Suprapubic skin (tissue), 4 donors: ENCODE measurements at regions not wholly inside any gene's neighbourhood (a gene's known extent, or its start where the extent isn't known, plus 50 kb on each side); places are given as distances from the start of the nearest gene placed in this dataset.

Experiments
- DNase-seq, 2 donors: peaks; one replicate each; pipeline ENCODE4 v3.0.0-alpha.2; 2019; ENCODE audit warnings: low spot score in 2 of 2
- H3K27ac ChIP-seq: fragments of 200-600 bp; sonication (generic); one replicate; pipeline ENCODE4 v1.5.1; 2019
- H3K27me3 ChIP-seq: fragments of 200-600 bp; sonication (generic); one replicate; pipeline ENCODE4 v1.5.1; 2019
- H3K36me3 ChIP-seq: fragments of 200-600 bp; sonication (generic); one replicate; pipeline ENCODE4 v1.5.1; 2019
- H3K4me1 ChIP-seq: fragments of 200-600 bp; sonication (generic); one replicate; pipeline ENCODE4 v1.5.1; 2019
- H3K4me3 ChIP-seq: fragments of 200-600 bp; sonication (generic); one replicate; pipeline ENCODE4 v1.5.1; 2019; ENCODE audit warnings: mild to moderate bottlenecking
- H3K9me3 ChIP-seq: fragments of 200-600 bp; sonication (generic); one replicate; pipeline ENCODE4 v1.5.1; 2019
- EP300 ChIP-seq: sonication (generic); formaldehyde crosslinking; IDR thresholded peaks from one replicate; pipeline ENCODE4 v1.6.1; 2017; ENCODE audit warnings: antibody characterized with exemption
- POLR2A ChIP-seq, 2 donors: fragments of 450-650 bp; IDR thresholded peaks; one replicate each; pipeline ENCODE4 v1.6.1; 2017; ENCODE audit warnings: antibody characterized with exemption in 2 of 2, mild to moderate bottlenecking in 2 of 2, moderate library complexity in 2 of 2
- POLR2AphosphoS5 ChIP-seq, 3 donors: sonication (generic); formaldehyde crosslinking; IDR thresholded peaks; one replicate each; pipeline ENCODE4 v1.6.1; 2017; ENCODE audit warnings: antibody characterized with exemption in 3 of 3
- WGBS: methylation state at CpG from one replicate; pipeline ENCODE4 v1.1.5; 2018; 5-methylcytosine and 5-hydroxymethylcytosine counted together
- TF ChIP-seq, protein P1 (sequence below), 2 donors: fragments of 200-600 bp in 1 of 2; fragments of 450-650 bp in 1 of 2; sonication (generic) in 1 of 2; IDR thresholded peaks; one replicate each; pipeline ENCODE4 v1.5.1; 2016 to 2019; ENCODE audit warnings: antibody characterized with exemption in 2 of 2, mild to moderate bottlenecking in 1 of 2, moderate library complexity in 1 of 2

GRCh38 chr16:7085776-7086175 is 246.9 kb upstream of the RBFOX1 start:
- no peak overlapping the region for H3K27ac ChIP-seq
- H3K27me3 ChIP-seq, result peaks cover 5% of the 10 kb centered on the region
- 77% methylated on average over 4 of the region's 4 CpGs for WGBS

DNA sequence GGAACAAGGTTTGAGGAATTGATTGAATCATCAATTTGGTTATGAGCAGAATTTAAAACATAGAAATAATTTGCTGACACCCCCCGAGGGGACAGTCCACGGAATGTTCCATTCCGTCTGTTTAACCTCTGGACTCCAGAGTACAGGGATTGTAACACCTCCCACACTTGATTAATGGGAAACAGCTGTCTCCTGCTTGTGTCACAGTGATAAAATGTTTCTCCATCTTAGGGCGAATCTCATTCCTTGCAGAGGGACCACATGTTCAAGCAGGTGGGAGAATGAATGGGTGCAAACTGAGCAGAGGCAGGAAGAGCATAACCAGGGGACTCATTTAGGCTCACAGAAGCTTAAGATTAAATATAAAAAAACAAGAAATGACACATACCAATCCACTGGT is 249.5 kb upstream of the RBFOX1 start:
- WGBS, result 6% methylated on average over 4 of the region's 4 CpGs
- TF ChIP-seq, protein P1, sequence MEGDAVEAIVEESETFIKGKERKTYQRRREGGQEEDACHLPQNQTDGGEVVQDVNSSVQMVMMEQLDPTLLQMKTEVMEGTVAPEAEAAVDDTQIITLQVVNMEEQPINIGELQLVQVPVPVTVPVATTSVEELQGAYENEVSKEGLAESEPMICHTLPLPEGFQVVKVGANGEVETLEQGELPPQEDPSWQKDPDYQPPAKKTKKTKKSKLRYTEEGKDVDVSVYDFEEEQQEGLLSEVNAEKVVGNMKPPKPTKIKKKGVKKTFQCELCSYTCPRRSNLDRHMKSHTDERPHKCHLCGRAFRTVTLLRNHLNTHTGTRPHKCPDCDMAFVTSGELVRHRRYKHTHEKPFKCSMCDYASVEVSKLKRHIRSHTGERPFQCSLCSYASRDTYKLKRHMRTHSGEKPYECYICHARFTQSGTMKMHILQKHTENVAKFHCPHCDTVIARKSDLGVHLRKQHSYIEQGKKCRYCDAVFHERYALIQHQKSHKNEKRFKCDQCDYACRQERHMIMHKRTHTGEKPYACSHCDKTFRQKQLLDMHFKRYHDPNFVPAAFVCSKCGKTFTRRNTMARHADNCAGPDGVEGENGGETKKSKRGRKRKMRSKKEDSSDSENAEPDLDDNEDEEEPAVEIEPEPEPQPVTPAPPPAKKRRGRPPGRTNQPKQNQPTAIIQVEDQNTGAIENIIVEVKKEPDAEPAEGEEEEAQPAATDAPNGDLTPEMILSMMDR (IDR thresholded peaks at IDR 0.05), result no peak
- TF ChIP-seq EP300, result no peak
- TF ChIP-seq POLR2AphosphoS5 (IDR thresholded peaks at IDR 0.05), result no peak
- TF ChIP-seq POLR2A (IDR thresholded peaks at IDR 0.05), result no peak
- Histone ChIP-seq H3K4me1 (no peaks in the 10 kb centered on the region), H3K9me3 (no peaks in the 10 kb centered on the region), H3K4me3 (no peak overlapping the region), H3K36me3 (no peaks in the 10 kb centered on the region), H3K27ac (no peak overlapping the region), H3K27me3 (peaks cover 5% of the 10 kb centered on the region)
- DNase-seq, result no peak

More at GRCh38 chr16:7085776-7086175, 246.9 kb upstream of the RBFOX1 start:
- no peak for DNase-seq
- Histone ChIP-seq H3K4me3 (no peak overlapping the region), H3K4me1 (no peaks in the 10 kb centered on the region), H3K36me3 (no peaks in the 10 kb centered on the region), H3K9me3 (no peaks in the 10 kb centered on the region)
- no peak for TF ChIP-seq EP300
- no peak for TF ChIP-seq POLR2AphosphoS5 (IDR thresholded peaks at IDR 0.05)
- TF ChIP-seq, protein P1 (IDR thresholded peaks at IDR 0.05), result no peak
- TF ChIP-seq POLR2A (IDR thresholded peaks at IDR 0.05), result no peak

DNA sequence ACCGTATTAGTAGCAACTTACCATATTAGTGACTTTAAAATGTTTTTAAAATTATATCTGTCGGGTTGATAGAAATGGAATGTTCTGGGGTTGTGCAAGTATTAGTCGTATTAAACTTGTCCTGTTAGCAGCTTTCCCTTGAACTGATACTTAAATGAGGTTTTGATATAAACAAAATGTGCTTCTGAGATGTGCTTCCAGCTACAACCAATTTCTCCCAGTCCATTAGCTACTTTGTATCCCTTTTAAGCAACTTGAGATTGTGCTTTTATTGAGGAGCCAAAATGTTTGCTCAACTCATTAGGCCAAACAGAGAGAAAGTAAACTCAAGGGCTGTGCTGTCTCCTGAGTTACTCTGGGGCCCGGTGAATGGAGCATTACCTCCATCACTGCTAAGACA is 255.0 kb upstream of the RBFOX1 start:
- Histone ChIP-seq H3K27ac (no peak overlapping the region), H3K4me3 (no peak overlapping the region), H3K36me3 (no peaks in the 10 kb centered on the region), H3K9me3 (no peaks in the 10 kb centered on the region), H3K27me3 (no peaks in the 10 kb centered on the region), H3K4me1 (no peaks in the 10 kb centered on the region)
- 83% methylated on average over 4 of the region's 4 CpGs for WGBS
- DNase-seq, result no peak
- TF ChIP-seq POLR2A (IDR thresholded peaks at IDR 0.05) (no peak), POLR2AphosphoS5 (IDR thresholded peaks at IDR 0.05) (no peak), EP300 (no peak)
- TF ChIP-seq, protein P1 (IDR thresholded peaks at IDR 0.05), result no peak

DNA sequence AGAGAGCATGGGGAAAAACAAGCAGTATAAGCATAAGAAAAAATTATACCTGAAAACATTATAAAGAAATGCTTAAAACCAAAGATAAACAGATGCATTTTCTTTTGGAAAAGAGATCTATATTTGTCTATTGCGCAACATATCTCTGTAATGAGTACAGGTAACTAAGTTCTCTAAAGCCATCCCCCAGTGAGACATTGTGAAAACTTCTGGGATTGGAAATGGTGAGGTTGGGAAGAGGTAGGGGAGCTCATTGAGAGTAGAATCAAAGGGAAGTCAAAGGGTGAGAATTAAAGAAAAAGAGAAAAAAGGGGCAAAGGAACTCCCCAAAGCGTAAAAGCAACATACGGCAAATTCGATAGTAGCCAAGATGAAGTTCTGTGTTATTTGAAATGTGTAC is 257.9 kb upstream of the RBFOX1 start:
- no peaks in the 10 kb centered on the region for H3K9me3 ChIP-seq
- WGBS, result 93% methylated on average over 4 of the region's 4 CpGs
- no peaks in the 10 kb centered on the region for H3K36me3 ChIP-seq
- DNase-seq, result no peak
- H3K4me1 ChIP-seq, result no peaks in the 10 kb centered on the region
- H3K4me3 ChIP-seq, result no peak overlapping the region
- no peak overlapping the region for H3K27ac ChIP-seq
- H3K27me3 ChIP-seq, result no peaks in the 10 kb centered on the region
- TF ChIP-seq, protein P1 (IDR thresholded peaks at IDR 0.05), result no peak
- TF ChIP-seq POLR2AphosphoS5 (IDR thresholded peaks at IDR 0.05) (no peak), POLR2A (IDR thresholded peaks at IDR 0.05) (no peak), EP300 (no peak)

GRCh38 chr16:7057458-7057857 is 275.2 kb upstream of the RBFOX1 start:
- DNase-seq, result no peak
- Histone ChIP-seq H3K27ac (no peak overlapping the region), H3K9me3 (no peaks in the 10 kb centered on the region), H3K27me3 (no peaks in the 10 kb centered on the region), H3K36me3 (no peaks in the 10 kb centered on the region), H3K4me1 (no peaks in the 10 kb centered on the region), H3K4me3 (no peak overlapping the region)
- WGBS, result 78% methylated on average over 5 of the region's 5 CpGs
- TF ChIP-seq POLR2A (IDR thresholded peaks at IDR 0.05), result no peak
- no peak for TF ChIP-seq POLR2AphosphoS5 (IDR thresholded peaks at IDR 0.05)
- TF ChIP-seq, protein P1 (IDR thresholded peaks at IDR 0.05), result no peak
- no peak for TF ChIP-seq EP300
